Liver (tissue), 8 donors: ENCODE measurements at regions not wholly inside any gene's neighbourhood (a gene's known extent, or its start where the extent isn't known, plus 50 kb on each side); places are given as distances from the start of the nearest gene placed in this dataset.
"Not testable (repeated sequence)": the region's sequence is repeated elsewhere in the genome, so short reads cannot be mapped to it uniquely, and the experiment has no call there.

Experiments used
- DNase-seq: peaks from one replicate; pipeline ENCODE4 v3.0.0-alpha.2; 2017; ENCODE audit warnings: low spot score
- H3K27ac ChIP-seq, 2 donors: one replicate each; pipeline ENCODE4 v1.7.0; 2013; ENCODE audit warnings: inconsistent platforms in 2 of 2, low read length in 2 of 2, control low read depth in 1 of 2, low read depth in 1 of 2, mild to moderate bottlenecking in 1 of 2
- H3K27me3 ChIP-seq, 4 donors: one replicate each; pipeline versions ENCODE4 v1.6.1 to v1.7.0; 2013; ENCODE audit warnings: low read length in 3 of 4, inconsistent platforms in 1 of 4, mild to moderate bottlenecking in 1 of 4, moderate library complexity in 1 of 4; ENCODE audit not compliant: control insufficient read depth in 4 of 4, insufficient read depth in 4 of 4
- H3K36me3 ChIP-seq, 4 donors: one replicate each; pipeline versions ENCODE4 v1.6.1 to v1.7.0; 2013; ENCODE audit warnings: low read length in 3 of 4, mild to moderate bottlenecking in 3 of 4, low read depth in 1 of 4, moderate library complexity in 1 of 4; ENCODE audit not compliant: control insufficient read depth in 4 of 4, insufficient read depth in 3 of 4
- H3K4me1 ChIP-seq, 4 donors: one replicate each; pipeline versions ENCODE4 v1.6.1 to v1.7.0; 2013; ENCODE audit warnings: low read length in 3 of 4, mild to moderate bottlenecking in 3 of 4, moderate library complexity in 1 of 4; ENCODE audit not compliant: control insufficient read depth in 4 of 4, insufficient read depth in 4 of 4
- H3K4me3 ChIP-seq, 3 donors: one replicate each; pipeline versions ENCODE4 v1.6.1 to v1.7.0; 2013; ENCODE audit warnings: low read length in 3 of 3, control low read depth in 1 of 3, low read depth in 1 of 3, mild to moderate bottlenecking in 1 of 3
- H3K9ac ChIP-seq, 2 donors: one replicate each; pipeline ENCODE4 v1.7.0; 2013; ENCODE audit warnings: low read length in 2 of 2, mild to moderate bottlenecking in 2 of 2, moderate library complexity in 2 of 2, control low read depth in 1 of 2, low read depth in 1 of 2
- H3K9me3 ChIP-seq, 4 donors: one replicate each; pipeline versions ENCODE4 v1.6.1 to v1.7.0; 2013; ENCODE audit warnings: low read length in 3 of 4; ENCODE audit not compliant: control insufficient read depth in 4 of 4
- CTCF ChIP-seq: fragments of 150-350 bp; IDR thresholded peaks from 2 replicates; pipeline ENCODE4 v1.5.1; 2017; ENCODE audit warnings: improper control_type of control experiment, low read depth, low read length; ENCODE audit not compliant: missing input control
- EGR1 ChIP-seq, 2 donors: IDR thresholded peaks; 2 replicates each; pipeline ENCODE4 v1.6.1; 2016 to 2018; ENCODE audit warnings: antibody characterized with exemption in 2 of 2, low read depth in 2 of 2
- FOXA1 ChIP-seq: IDR thresholded peaks from 2 replicates; pipeline ENCODE4 v1.6.1; 2016; ENCODE audit warnings: antibody characterized with exemption
- FOXA2 ChIP-seq: IDR thresholded peaks from 2 replicates; pipeline ENCODE4 v1.6.1; 2016; ENCODE audit warnings: antibody characterized with exemption
- GABPA ChIP-seq, 2 donors: IDR thresholded peaks in 1 of 2; conservative IDR thresholded peaks in 1 of 2; 2 replicates each; pipeline ENCODE4 v1.6.1; 2016; ENCODE audit warnings: antibody characterized with exemption in 2 of 2, mild to moderate bottlenecking in 1 of 2, moderate library complexity in 1 of 2
- HNF4A ChIP-seq, 2 donors: conservative IDR thresholded peaks; 2 replicates each; pipeline ENCODE4 v1.6.1; 2016; ENCODE audit warnings: antibody characterized with exemption in 2 of 2, mild to moderate bottlenecking in 2 of 2
- HNF4G ChIP-seq: IDR thresholded peaks from 2 replicates; pipeline ENCODE4 v1.6.1; 2016; ENCODE audit warnings: antibody characterized with exemption
- JUND ChIP-seq, 2 donors: IDR thresholded peaks; 2 replicates each; pipeline ENCODE4 v1.6.1; 2016; ENCODE audit warnings: antibody characterized with exemption in 2 of 2
- MAX ChIP-seq: IDR thresholded peaks from 2 replicates; pipeline ENCODE4 v1.6.1; 2016; ENCODE audit warnings: antibody characterized with exemption
- NR2F2 ChIP-seq: IDR thresholded peaks from 2 replicates; pipeline ENCODE4 v1.6.1; 2016; ENCODE audit warnings: antibody characterized with exemption
- RAD21 ChIP-seq, 2 donors: IDR thresholded peaks; 2 replicates each; pipeline ENCODE4 v1.6.1; 2016; ENCODE audit warnings: antibody characterized with exemption in 2 of 2, mild to moderate bottlenecking in 2 of 2
- SP1 ChIP-seq: IDR thresholded peaks from 2 replicates; pipeline ENCODE4 v1.6.1; 2018; ENCODE audit warnings: antibody characterized with exemption, mild to moderate bottlenecking
- TAF1 ChIP-seq: conservative IDR thresholded peaks from 2 replicates; pipeline ENCODE4 v1.6.1; 2016; ENCODE audit warnings: antibody characterized with exemption, mild to moderate bottlenecking
- YY1 ChIP-seq: IDR thresholded peaks from 2 replicates; pipeline ENCODE4 v1.6.1; 2016; ENCODE audit warnings: antibody characterized with exemption, mild to moderate bottlenecking
- WGBS: extraction: QIAGEN DNeasy Blood & Tissue Kit; methylation state at CpG from one replicate; pipeline ENCODE4 v1.1.7; 2013; 5-methylcytosine and 5-hydroxymethylcytosine counted together
- TF ChIP-seq, protein P1 (sequence below): IDR thresholded peaks from 2 replicates; pipeline ENCODE4 v1.6.1; 2016; ENCODE audit warnings: antibody characterized with exemption, mild to moderate bottlenecking
- TF ChIP-seq, protein P2 (sequence below): IDR thresholded peaks from 2 replicates; pipeline ENCODE4 v1.6.1; 2016; ENCODE audit warnings: antibody characterized with exemption
- donor health status: healthy.
- donor health status: healthy.
- donor health status: healthy.
- donor health status: healthy.
- donor health status: healthy.

GRCh38 chr7:35853194-35853593 lies 52.3 kb downstream of the SEPTIN7 start:
- H3K27ac ChIP-seq, H3K4me1 ChIP-seq, H3K9me3 ChIP-seq, H3K27me3 ChIP-seq, DNase-seq, H3K36me3 ChIP-seq, H3K4me3 ChIP-seq, H3K9ac ChIP-seq: not testable (repeated sequence)
- 94% methylated on average over 7 of the region's 7 CpGs for WGBS

GRCh38 chr7:35854311-35854710 lies 53.5 kb downstream of the SEPTIN7 start:
- H3K4me1 ChIP-seq, result peaks cover 0 to 1% (median 0%) of the 10 kb centered on the region in 4 donors
- H3K4me3 ChIP-seq, result no peak overlapping the region
- H3K9me3 ChIP-seq, result no peaks in the 10 kb centered on the region
- no peak for DNase-seq
- H3K27ac ChIP-seq, result no peak overlapping the region
- no peak overlapping the region for H3K9ac ChIP-seq
- TF ChIP-seq HNF4G (no peak), JUND (IDR thresholded peaks at IDR 0.05) (no peak), CTCF (no peak), MAX (no peak), YY1 (no peak), SP1 (no peak), NR2F2 (no peak), RAD21 (IDR thresholded peaks at IDR 0.05) (no peak), EGR1 (IDR thresholded peaks at IDR 0.05; ENCODE audit: low read depth in 2 of 2) (no peak), TAF1 (no peak), GABPA (IDR thresholded peaks at IDR 0.05 in 1 of 2, conservative IDR thresholded peaks at IDR 0.05 in 1 of 2) (no peak), HNF4A (conservative IDR thresholded peaks at IDR 0.05) (no peak), FOXA2 (no peak), FOXA1 (no peak)
- TF ChIP-seq, protein P1, sequence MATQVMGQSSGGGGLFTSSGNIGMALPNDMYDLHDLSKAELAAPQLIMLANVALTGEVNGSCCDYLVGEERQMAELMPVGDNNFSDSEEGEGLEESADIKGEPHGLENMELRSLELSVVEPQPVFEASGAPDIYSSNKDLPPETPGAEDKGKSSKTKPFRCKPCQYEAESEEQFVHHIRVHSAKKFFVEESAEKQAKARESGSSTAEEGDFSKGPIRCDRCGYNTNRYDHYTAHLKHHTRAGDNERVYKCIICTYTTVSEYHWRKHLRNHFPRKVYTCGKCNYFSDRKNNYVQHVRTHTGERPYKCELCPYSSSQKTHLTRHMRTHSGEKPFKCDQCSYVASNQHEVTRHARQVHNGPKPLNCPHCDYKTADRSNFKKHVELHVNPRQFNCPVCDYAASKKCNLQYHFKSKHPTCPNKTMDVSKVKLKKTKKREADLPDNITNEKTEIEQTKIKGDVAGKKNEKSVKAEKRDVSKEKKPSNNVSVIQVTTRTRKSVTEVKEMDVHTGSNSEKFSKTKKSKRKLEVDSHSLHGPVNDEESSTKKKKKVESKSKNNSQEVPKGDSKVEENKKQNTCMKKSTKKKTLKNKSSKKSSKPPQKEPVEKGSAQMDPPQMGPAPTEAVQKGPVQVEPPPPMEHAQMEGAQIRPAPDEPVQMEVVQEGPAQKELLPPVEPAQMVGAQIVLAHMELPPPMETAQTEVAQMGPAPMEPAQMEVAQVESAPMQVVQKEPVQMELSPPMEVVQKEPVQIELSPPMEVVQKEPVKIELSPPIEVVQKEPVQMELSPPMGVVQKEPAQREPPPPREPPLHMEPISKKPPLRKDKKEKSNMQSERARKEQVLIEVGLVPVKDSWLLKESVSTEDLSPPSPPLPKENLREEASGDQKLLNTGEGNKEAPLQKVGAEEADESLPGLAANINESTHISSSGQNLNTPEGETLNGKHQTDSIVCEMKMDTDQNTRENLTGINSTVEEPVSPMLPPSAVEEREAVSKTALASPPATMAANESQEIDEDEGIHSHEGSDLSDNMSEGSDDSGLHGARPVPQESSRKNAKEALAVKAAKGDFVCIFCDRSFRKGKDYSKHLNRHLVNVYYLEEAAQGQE, result no peak
- TF ChIP-seq, protein P2, sequence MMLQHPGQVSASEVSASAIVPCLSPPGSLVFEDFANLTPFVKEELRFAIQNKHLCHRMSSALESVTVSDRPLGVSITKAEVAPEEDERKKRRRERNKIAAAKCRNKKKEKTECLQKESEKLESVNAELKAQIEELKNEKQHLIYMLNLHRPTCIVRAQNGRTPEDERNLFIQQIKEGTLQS, result no peak
- no peaks in the 10 kb centered on the region for H3K27me3 ChIP-seq
- peaks cover 0 to 3% (median 0%) of the 10 kb centered on the region in 4 donors for H3K36me3 ChIP-seq
- WGBS, result 84% methylated on average over 1 of the region's 1 CpG
